Activated naive CD4-positive, alpha-beta T cell treated with anti-CD3 and anti-CD28 coated beads for 36 hours (primary cell): ENCODE measurements at regions not wholly inside any gene's neighbourhood (a gene's known extent, or its start where the extent isn't known, plus 50 kb on each side); places are given as distances from the start of the nearest gene placed in this dataset.

ENCODE experiments used
- CTCF ChIA-PET: fragments of 350-600 bp; sonication (Branson Sonifier 250); formaldehyde crosslinking; loops from one replicate; lab custom pipeline; 2021; ENCODE audit warnings: antibody characterized with exemption; lab: Charles Lee
- DNase-seq: peaks from one replicate; pipeline ENCODE4 v3.0.0-alpha.2; 2020
- H3K27ac Mint-ChIP-seq: one replicate; pipeline ENCODE4 v1.8.0; 2021; ENCODE audit warnings: mild to moderate bottlenecking, mixed read lengths
- H3K27me3 Mint-ChIP-seq: one replicate; pipeline ENCODE4 v1.8.0; 2021; ENCODE audit warnings: low read depth, mixed read lengths
- H3K36me3 Mint-ChIP-seq: one replicate; pipeline ENCODE4 v1.8.0; 2021; ENCODE audit warnings: low read depth, mixed read lengths
- H3K4me1 Mint-ChIP-seq: one replicate; pipeline ENCODE4 v1.8.0; 2021; ENCODE audit warnings: low read depth, mixed read lengths
- H3K4me3 Mint-ChIP-seq: one replicate; pipeline ENCODE4 v1.8.0; 2021; ENCODE audit warnings: mild to moderate bottlenecking, moderate library complexity, mixed read lengths
- H3K9me3 Mint-ChIP-seq: one replicate; pipeline ENCODE4 v1.8.0; 2021; ENCODE audit warnings: mixed read lengths
- intact Hi-C: fragments of 100-400 bp; cut with micrococcal nuclease; formaldehyde crosslinking; loops from one replicate; pipeline ENCODE4 v1.15.1; 2023

GRCh38 chr6:74075896-74076295 lies 379.9 kb downstream of the CD109 start:
- intact Hi-C loops: no loop called here
- no peaks in the 10 kb centered on the region for H3K27me3 Mint-ChIP-seq
- CTCF ChIA-PET: interaction anchor here (2.9 kb wide), 1 partner anchor 15 kb away, joined by 7 read pairs; no protein-coding TSS in a partner anchor
- no peak for DNase-seq
- H3K36me3 Mint-ChIP-seq: no peaks in the 10 kb centered on the region
- no peak overlapping the region for H3K27ac Mint-ChIP-seq
- no peak overlapping the region for H3K4me3 Mint-ChIP-seq
- peaks cover 2% of the 10 kb centered on the region for H3K9me3 Mint-ChIP-seq
- no peaks in the 10 kb centered on the region for H3K4me1 Mint-ChIP-seq

- DNase-seq: no peak
- no peaks in the 10 kb centered on the region for H3K4me1 Mint-ChIP-seq
- no peaks in the 10 kb centered on the region for H3K27me3 Mint-ChIP-seq
- peaks cover 2% of the 10 kb centered on the region for H3K9me3 Mint-ChIP-seq
- no peak overlapping the region for H3K27ac Mint-ChIP-seq
- CTCF ChIA-PET: interaction anchor here (2.9 kb wide), 1 partner anchor 16 kb away, joined by 7 read pairs; no protein-coding TSS in a partner anchor
- intact Hi-C loops: no loop called here
- H3K36me3 Mint-ChIP-seq: no peaks in the 10 kb centered on the region
- no peak overlapping the region for H3K4me3 Mint-ChIP-seq
These were observed 379.3 kb downstream of the CD109 start for GRCh38 chr6:74075323-74075722.

GRCh38 chr6:74074645-74075044 lies 378.6 kb downstream of the CD109 start:
- CTCF ChIA-PET: no interaction called here
- DNase-seq: no peak
- Mint-ChIP-seq H3K9me3 (peaks cover under 1% of the 10 kb centered on the region), H3K36me3 (no peaks in the 10 kb centered on the region), H3K4me3 (no peak overlapping the region), H3K4me1 (no peaks in the 10 kb centered on the region), H3K27me3 (no peaks in the 10 kb centered on the region), H3K27ac (no peak overlapping the region)
- intact Hi-C loops: no loop called here

DNA sequence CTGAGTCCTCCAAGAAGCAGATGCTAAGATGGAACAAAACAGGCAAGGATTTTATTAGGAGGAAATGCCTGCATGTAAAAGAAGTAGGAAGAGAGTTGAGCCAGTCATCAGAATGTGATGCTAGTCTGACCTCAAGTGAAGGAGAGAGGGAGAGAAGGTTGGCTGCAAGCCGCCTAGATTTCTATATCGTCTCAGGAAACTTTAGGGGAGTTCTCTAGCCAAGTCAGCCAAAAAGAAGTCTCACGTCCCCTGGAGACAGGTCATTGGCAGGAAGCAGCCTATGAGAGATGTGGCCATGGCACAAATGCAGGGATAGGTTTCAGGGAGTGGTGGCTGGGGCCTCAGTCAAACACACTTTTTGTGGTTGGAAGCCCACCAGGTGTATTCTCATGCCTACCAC lies 378.0 kb downstream of the CD109 start:
- Mint-ChIP-seq H3K4me1 (no peaks in the 10 kb centered on the region), H3K27ac (no peak overlapping the region), H3K9me3 (no peaks in the 10 kb centered on the region), H3K27me3 (no peaks in the 10 kb centered on the region), H3K4me3 (no peak overlapping the region), H3K36me3 (no peaks in the 10 kb centered on the region)
- CTCF ChIA-PET: no interaction called here
- intact Hi-C loops: no loop called here
- DNase-seq: no peak

GRCh38 chr6:74073429-74073828 lies 377.4 kb downstream of the CD109 start:
- no peaks in the 10 kb centered on the region for H3K4me1 Mint-ChIP-seq
- no peaks in the 10 kb centered on the region for H3K36me3 Mint-ChIP-seq
- intact Hi-C loops: no loop called here
- no peak for DNase-seq
- H3K27me3 Mint-ChIP-seq: no peaks in the 10 kb centered on the region
- H3K27ac Mint-ChIP-seq: no peak overlapping the region
- CTCF ChIA-PET: no interaction called here
- H3K9me3 Mint-ChIP-seq: no peaks in the 10 kb centered on the region
- no peak overlapping the region for H3K4me3 Mint-ChIP-seq

- peaks cover 5% of the 10 kb centered on the region for H3K27me3 Mint-ChIP-seq
- no peak for DNase-seq
- intact Hi-C loops: no loop called here
- H3K9me3 Mint-ChIP-seq: no peaks in the 10 kb centered on the region
- no peak overlapping the region for H3K4me3 Mint-ChIP-seq
- CTCF ChIA-PET: no interaction called here
- no peak overlapping the region for H3K27ac Mint-ChIP-seq
- H3K4me1 Mint-ChIP-seq: no peaks in the 10 kb centered on the region
- H3K36me3 Mint-ChIP-seq: no peaks in the 10 kb centered on the region
These were observed 375.2 kb downstream of the CD109 start for GRCh38 chr6:74071214-74071613.

DNA sequence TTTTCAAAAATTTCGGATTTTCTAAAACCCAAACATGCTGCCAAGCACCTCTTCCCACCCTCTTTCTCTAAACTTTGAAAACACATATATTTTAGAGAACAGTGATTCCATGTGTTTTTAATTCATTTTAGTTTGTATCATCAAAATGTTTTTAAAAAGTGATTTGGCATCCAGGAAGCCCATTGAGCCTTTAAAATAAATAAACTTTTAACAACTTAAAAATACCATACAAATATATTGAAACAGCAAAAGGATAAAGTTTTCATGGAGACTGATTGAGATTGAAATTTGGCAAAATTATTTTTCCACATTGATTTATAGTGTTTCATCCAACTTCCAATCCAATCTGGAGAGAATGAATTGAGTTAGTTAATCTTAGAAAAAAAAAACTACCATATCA lies 374.7 kb downstream of the CD109 start:
- no peak for DNase-seq
- H3K9me3 Mint-ChIP-seq: no peaks in the 10 kb centered on the region
- H3K4me3 Mint-ChIP-seq: no peak overlapping the region
- no peak overlapping the region for H3K27ac Mint-ChIP-seq
- H3K4me1 Mint-ChIP-seq: no peaks in the 10 kb centered on the region
- no peaks in the 10 kb centered on the region for H3K36me3 Mint-ChIP-seq
- intact Hi-C loops: no loop called here
- CTCF ChIA-PET: no interaction called here
- H3K27me3 Mint-ChIP-seq: peaks cover 5% of the 10 kb centered on the region

- CTCF ChIA-PET: interaction anchor here (0.7 kb wide), 1 partner anchor 68 kb away, joined by 3 read pairs; no protein-coding TSS in a partner anchor
- Mint-ChIP-seq H3K27ac (no peak overlapping the region), H3K27me3 (peaks cover 5% of the 10 kb centered on the region), H3K4me1 (no peaks in the 10 kb centered on the region), H3K9me3 (no peaks in the 10 kb centered on the region), H3K36me3 (no peaks in the 10 kb centered on the region), H3K4me3 (no peak overlapping the region)
- intact Hi-C loops: no loop called here
- no peak for DNase-seq
These were observed 374.1 kb downstream of the CD109 start for GRCh38 chr6:74070091-74070490.

DNA sequence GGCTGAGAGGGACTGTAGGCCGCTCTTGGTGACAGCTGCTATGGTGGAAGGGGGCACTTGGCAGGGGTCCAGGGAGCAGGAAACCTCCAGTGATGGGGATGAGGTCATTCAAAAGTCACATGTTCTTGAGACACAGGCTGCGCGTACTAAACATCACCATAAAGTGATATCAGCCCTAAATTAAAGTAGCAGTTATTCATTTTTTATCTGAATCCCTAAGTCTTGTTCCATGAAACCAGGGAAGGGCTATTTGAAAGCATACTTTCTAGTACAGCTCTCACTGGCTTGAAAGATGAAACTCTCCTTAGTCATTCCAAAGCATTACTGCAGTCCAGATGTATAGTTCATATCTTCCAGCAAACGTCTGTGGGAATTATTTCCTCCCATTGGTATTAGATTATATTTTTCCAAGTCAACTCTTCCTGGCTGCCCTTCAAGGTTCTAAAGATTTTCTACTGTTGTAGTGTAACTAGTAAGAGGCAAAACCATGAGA lies 373.1 kb downstream of the CD109 start:
- H3K4me3 Mint-ChIP-seq: no peak overlapping the region

DNA sequence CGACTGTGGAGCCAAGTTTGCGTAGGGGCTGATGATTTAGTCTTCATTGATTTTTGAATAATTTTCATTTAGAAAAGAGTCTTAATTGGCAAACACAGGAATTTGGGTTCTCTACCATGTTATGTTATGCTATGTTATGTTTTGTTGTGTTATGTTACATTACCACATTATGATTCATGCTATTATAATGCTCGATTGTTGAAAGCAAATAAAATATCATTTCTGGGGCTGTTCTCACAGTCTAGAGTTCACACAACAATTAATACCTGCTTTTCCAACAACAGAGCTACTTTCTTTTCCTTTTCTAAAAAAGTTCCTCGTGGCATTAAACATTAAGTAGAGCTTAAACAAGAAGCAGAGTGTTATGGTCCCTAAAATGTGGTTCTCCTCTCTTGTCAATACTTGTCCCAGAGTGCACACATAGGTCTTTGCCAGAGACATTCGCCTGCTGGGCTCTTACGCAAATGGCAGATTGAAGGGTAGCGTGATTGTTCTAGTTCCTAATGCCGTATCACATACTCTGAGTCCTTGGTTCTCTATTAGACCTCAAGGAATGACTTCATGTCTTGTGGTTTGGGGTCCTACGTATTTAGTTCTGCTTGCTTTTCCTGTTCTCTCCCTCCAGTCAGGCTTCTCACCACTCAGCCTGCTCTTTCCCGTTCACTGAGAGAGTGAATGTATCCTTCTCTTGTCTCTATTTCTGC lies 370.3 kb downstream of the CD109 start:
- H3K4me1 Mint-ChIP-seq: no peaks in the 10 kb centered on the region
- CTCF ChIA-PET: no interaction called here
- H3K9me3 Mint-ChIP-seq: no peaks in the 10 kb centered on the region

More for the DNA sequence above, 373.1 kb downstream of the CD109 start:
- CTCF ChIA-PET: interaction anchor here (0.7 kb wide), 1 partner anchor 67 kb away, joined by 3 read pairs; no protein-coding TSS in a partner anchor
- H3K4me1 Mint-ChIP-seq: no peaks in the 10 kb centered on the region
- intact Hi-C loops: no loop called here
- peaks cover 5% of the 10 kb centered on the region for H3K27me3 Mint-ChIP-seq
- no peak for DNase-seq
- no peaks in the 10 kb centered on the region for H3K36me3 Mint-ChIP-seq
- no peaks in the 10 kb centered on the region for H3K9me3 Mint-ChIP-seq
- no peak overlapping the region for H3K27ac Mint-ChIP-seq

GRCh38 chr6:74065705-74066104 lies 369.7 kb downstream of the CD109 start:
- DNase-seq: no peak
- no peaks in the 10 kb centered on the region for H3K4me1 Mint-ChIP-seq
- H3K36me3 Mint-ChIP-seq: no peaks in the 10 kb centered on the region
- CTCF ChIA-PET: no interaction called here
- no peaks in the 10 kb centered on the region for H3K9me3 Mint-ChIP-seq
- H3K27me3 Mint-ChIP-seq: peaks cover 5% of the 10 kb centered on the region
- H3K27ac Mint-ChIP-seq: no peak overlapping the region
- intact Hi-C loops: no loop called here
- H3K4me3 Mint-ChIP-seq: no peak overlapping the region

More for the DNA sequence above, 370.3 kb downstream of the CD109 start:
- Mint-ChIP-seq H3K27ac (no peak overlapping the region), H3K4me3 (no peak overlapping the region), H3K36me3 (no peaks in the 10 kb centered on the region), H3K27me3 (peaks cover 5% of the 10 kb centered on the region)
- no peak for DNase-seq
- intact Hi-C loops: no loop called here

GRCh38 chr6:74063391-74063790 lies 367.4 kb downstream of the CD109 start:
- DNase-seq: no peak
- CTCF ChIA-PET: no interaction called here

DNA sequence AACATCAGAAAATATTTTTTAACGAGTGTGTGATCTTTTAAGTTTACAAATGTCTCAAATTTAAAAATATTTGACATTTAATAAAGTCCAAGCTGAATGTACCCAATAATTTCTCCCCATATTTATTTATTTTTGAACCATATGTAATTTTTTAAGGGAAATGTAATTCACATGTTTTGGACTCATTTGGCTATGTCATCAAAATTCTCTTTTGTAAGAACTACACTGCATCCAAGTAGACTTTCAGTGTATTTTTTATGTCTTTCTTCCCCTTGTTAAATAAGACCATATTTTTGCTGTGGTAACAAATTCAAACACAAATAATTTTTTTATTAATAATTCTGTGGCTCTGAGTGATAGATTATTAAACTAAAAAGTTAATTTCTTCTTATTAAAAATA lies 365.2 kb downstream of the CD109 start:
- Mint-ChIP-seq H3K9me3 (no peaks in the 10 kb centered on the region), H3K4me1 (no peaks in the 10 kb centered on the region), H3K4me3 (no peak overlapping the region), H3K27ac (no peak overlapping the region), H3K36me3 (no peaks in the 10 kb centered on the region), H3K27me3 (no peaks in the 10 kb centered on the region)
- CTCF ChIA-PET: no interaction called here
- intact Hi-C loops: no loop called here
- DNase-seq: no peak

More at GRCh38 chr6:74063391-74063790, 367.4 kb downstream of the CD109 start:
- peaks cover 5% of the 10 kb centered on the region for H3K27me3 Mint-ChIP-seq
- intact Hi-C loops: no loop called here
- no peaks in the 10 kb centered on the region for H3K36me3 Mint-ChIP-seq
- H3K27ac Mint-ChIP-seq: no peak overlapping the region
- no peak overlapping the region for H3K4me3 Mint-ChIP-seq
- H3K4me1 Mint-ChIP-seq: no peaks in the 10 kb centered on the region
- no peaks in the 10 kb centered on the region for H3K9me3 Mint-ChIP-seq
